ENCODE measurements at regions not wholly inside any gene's neighbourhood (a gene's known extent, or its start where the extent isn't known, plus 50 kb on each side); places are given as distances from the start of the nearest gene placed in this dataset.

- Histone ChIP-seq H2BK120ac (ENCODE audit: low read depth, low read length) (no peak overlapping the region), H3K4ac (ENCODE audit: low read depth, low read length) (no peak overlapping the region), H2BK20ac (ENCODE audit: low read depth, low read length) (no peak overlapping the region), H3K4me1 (ENCODE audit: control insufficient read depth, insufficient read depth, low read length) (0 out of 2 replicates have a peak, but pooled peaks cover 2% of the 10 kb centered on the region), H2BK15ac (ENCODE audit: low read depth, low read length) (no peak overlapping the region), H3K4me3 (ENCODE audit: insufficient read depth, low read depth, low read length) (no peak overlapping the region), H2BK5ac (ENCODE audit: low read depth, low read length, poor library complexity, severe bottlenecking) (no peak overlapping the region), H2AFZ (replicated peaks; ENCODE audit: low read length, poor library complexity) (no peak overlapping the region), H3K9me3 (ENCODE audit: control insufficient read depth, insufficient read depth, low read length) (no peaks in the 10 kb centered on the region), H3K27ac (ENCODE audit: insufficient read depth, low read length) (no peak overlapping the region), H4K5ac (ENCODE audit: low read depth, low read length) (no peak overlapping the region), H3K4me2 (ENCODE audit: low read depth, low read length) (no peak overlapping the region), H2AK5ac (ENCODE audit: low read depth, low read length) (no peak overlapping the region), H3K36me3 (ENCODE audit: control insufficient read depth, insufficient read depth, low read length) (no peaks in the 10 kb centered on the region), H4K20me1 (ENCODE audit: insufficient read depth, low read length) (no peaks in the 10 kb centered on the region), H3K27me3 (ENCODE audit: control insufficient read depth, insufficient read depth, low read length) (peaks cover 3% of the 10 kb centered on the region), H3K23ac (ENCODE audit: low read depth, low read length) (no peak overlapping the region), H3K14ac (replicated peaks; ENCODE audit: low read depth, low read length) (no peak overlapping the region), H4K91ac (ENCODE audit: insufficient read depth, low read depth, low read length) (no peak overlapping the region), H4K8ac (ENCODE audit: low read depth in 2 of 2, low read length in 2 of 2) (no peak overlapping the region), H2AK9ac (replicated peaks; ENCODE audit: low read depth, low read length, poor library complexity) (no peak overlapping the region), H3K56ac (ENCODE audit: extremely low read depth, insufficient read depth, low read length) (no peak overlapping the region), H3K9me1 (ENCODE audit: insufficient read depth, low read length) (no peaks in the 10 kb centered on the region), H3K9ac (ENCODE audit: low read depth, low read length) (no peak overlapping the region), H3K79me1 (ENCODE audit: low read depth in 1 of 2, low read length in 2 of 2) (no peaks in the 10 kb centered on the region), H3K18ac (ENCODE audit: low read depth, low read length) (no peak overlapping the region)
- ChIA-PET CTCF (no interaction called here), POLR2A (ENCODE audit: unreplicated experiment) (no interaction called here)
- DNase-seq (no peak), ATAC-seq (ENCODE audit: low read depth) (no peak)
- intact Hi-C loops (cut with micrococcal nuclease) (no loop called here), in situ Hi-C loops (cut with MboI; ENCODE audit: low sequenced_read_pairs) (no loop called here), dilution Hi-C loops (cut with HindIII; ENCODE audit: low sequenced_read_pairs, unreplicated experiment) (no loop called here)
- no TSS peak for BruUV-seq (replicated peaks)
- TF ChIP-seq RCOR1 (IDR thresholded peaks at IDR 0.05; ENCODE audit: insufficient replicate concordance, low read length) (no peak), NFE2L2 (IDR thresholded peaks at IDR 0.05; ENCODE audit: low read depth, low read length) (peak; percentile 42; the same call in 1 of the 2 replicates), RAD21 (IDR thresholded peaks at IDR 0.05; ENCODE audit: low read length) (no peak), RFX5 (IDR thresholded peaks at IDR 0.05; ENCODE audit: low read depth, low read length) (no peak), CEBPB (IDR thresholded peaks at IDR 0.05; ENCODE audit: low read depth, low read length) (no peak)
- WGBS, 2 experiments (ENCODE audit: extremely low coverage in 2 of 2, insufficient read length in 1 of 2) = no CpG with 5 or more reads among the region's 3 CpGs
Measured at GRCh38 chr13:21805733-21806132, 134.9 kb downstream of the FGF9 start.
